ENCODE measurements at regions not wholly inside any gene's neighbourhood (a gene's known extent, or its start where the extent isn't known, plus 50 kb on each side); places are given as distances from the start of the nearest gene placed in this dataset.

- no peak for TF ChIP-seq POLR2A (IDR thresholded peaks at IDR 0.05)
- TF ChIP-seq CTCF (IDR thresholded peaks at IDR 0.05): no peak
- TF ChIP-seq POLR2AphosphoS5 (IDR thresholded peaks at IDR 0.05): no peak
- TF ChIP-seq EP300 (IDR thresholded peaks at IDR 0.05): no peak
These were observed 170.5 kb upstream of the MEOX2 start for GRCh38 chr7:15857026-15857425.
